Prostate gland (tissue), 2 donors: ENCODE measurements at regions not wholly inside any gene's neighbourhood (a gene's known extent, or its start where the extent isn't known, plus 50 kb on each side); places are given as distances from the start of the nearest gene placed in this dataset.

ENCODE experiments used
- CTCF ChIP-seq, 4 experiments: fragments of 200-600 bp in 2 of 4; fragments of 450-650 bp in 2 of 4; sonication (generic) in 2 of 4; IDR thresholded peaks; 1 replicate in 3 of 4; 2 replicates in 1 of 4; pipeline ENCODE4 v1.5.1; 2016 to 2019; ENCODE audit warnings: antibody characterized with exemption in 4 of 4, mild to moderate bottlenecking in 2 of 4, moderate library complexity in 2 of 4
- POLR2AphosphoS5 ChIP-seq: sonication (generic); formaldehyde crosslinking; IDR thresholded peaks from one replicate; pipeline ENCODE4 v1.6.1; 2017; ENCODE audit warnings: antibody characterized with exemption

GRCh38 chr12:25416516-25416915, 136.6 kb downstream of the LMNTD1 start:
- no peak for TF ChIP-seq CTCF (IDR thresholded peaks at IDR 0.05)
- no peak for TF ChIP-seq POLR2AphosphoS5
